Spinal cord (tissue), 9 donors: ENCODE measurements at regions not wholly inside any gene's neighbourhood (a gene's known extent, or its start where the extent isn't known, plus 50 kb on each side); places are given as distances from the start of the nearest gene placed in this dataset.

Source experiments
- DNase-seq, 6 donors: peaks; one replicate each; pipeline versions ENCODE4 v3.0.0 to v3.0.0-alpha.2; 2013 to 2015; ENCODE audit warnings: low spot score in 6 of 6, low read depth in 4 of 6
- H3K27ac ChIP-seq: one replicate; pipeline ENCODE4 v1.5.1; 2013; ENCODE audit warnings: low read depth, low read length, control low read depth
- H3K27me3 ChIP-seq: one replicate; pipeline ENCODE4 v1.6.1; 2013; ENCODE audit warnings: low read length; ENCODE audit not compliant: control insufficient read depth, insufficient read depth
- H3K36me3 ChIP-seq: one replicate; pipeline ENCODE4 v1.6.1; 2013; ENCODE audit warnings: low read length; ENCODE audit not compliant: control insufficient read depth, insufficient read depth
- H3K4me1 ChIP-seq: one replicate; pipeline ENCODE4 v1.6.1; 2013; ENCODE audit warnings: low read length; ENCODE audit not compliant: control insufficient read depth, insufficient read depth
- H3K4me3 ChIP-seq: one replicate; pipeline ENCODE4 v1.5.1; 2013; ENCODE audit warnings: low read depth, low read length, control low read depth
- H3K9me3 ChIP-seq: one replicate; pipeline ENCODE4 v1.6.1; 2013; ENCODE audit warnings: low read length; ENCODE audit not compliant: control insufficient read depth, insufficient read depth
- WGBS: methylation state at CpG from one replicate; pipeline ENCODE4 v1.1.5; 2013; ENCODE audit warnings: missing lambda C conversion rate; ENCODE audit not compliant: insufficient coverage; 5-methylcytosine and 5-hydroxymethylcytosine counted together
- donor health status: healthy.

GRCh38 chr1:181424786-181425403 is 58.4 kb upstream of the CACNA1E start:
- Histone ChIP-seq H3K27ac (no peak overlapping the region), H3K36me3 (no peaks in the 10 kb centered on the region), H3K27me3 (no peaks in the 10 kb centered on the region), H3K9me3 (no peaks in the 10 kb centered on the region), H3K4me1 (peaks cover 23% of the 10 kb centered on the region), H3K4me3 (no peak overlapping the region)
- 37% methylated on average over 7 of the region's 16 CpGs for WGBS
- peak in 5 of 6 donors; percentile 73 to 96 (median 81) for DNase-seq

DNA sequence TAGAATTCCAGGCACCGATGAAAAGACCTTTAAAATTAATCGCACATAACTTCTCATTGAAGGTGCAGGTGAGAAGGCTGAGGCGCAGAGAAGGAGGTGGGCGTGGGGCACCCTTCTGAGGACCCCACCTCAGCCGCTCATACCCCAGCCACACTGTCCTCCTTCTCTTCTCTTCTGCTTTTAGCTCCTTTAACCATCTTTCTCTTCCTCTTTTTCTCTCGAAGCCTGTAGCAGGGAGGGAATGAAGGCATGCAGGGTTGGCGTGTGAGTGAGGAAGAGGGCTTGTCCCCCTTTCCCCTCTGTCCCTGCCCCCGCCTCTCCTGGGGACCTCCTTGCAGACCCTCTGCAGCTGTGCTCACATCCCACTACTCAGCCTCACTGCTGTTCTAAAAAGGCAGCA is 57.8 kb upstream of the CACNA1E start:
- no peaks in the 10 kb centered on the region for H3K27me3 ChIP-seq
- no peak overlapping the region for H3K27ac ChIP-seq
- whole genome bisulfite sequencing = 89% methylated on average over 4 of the region's 8 CpGs
- H3K4me1 ChIP-seq = peaks cover 24% of the 10 kb centered on the region
- H3K9me3 ChIP-seq = no peaks in the 10 kb centered on the region
- DNase-seq = no peak
- no peak overlapping the region for H3K4me3 ChIP-seq
- H3K36me3 ChIP-seq = no peaks in the 10 kb centered on the region

DNA sequence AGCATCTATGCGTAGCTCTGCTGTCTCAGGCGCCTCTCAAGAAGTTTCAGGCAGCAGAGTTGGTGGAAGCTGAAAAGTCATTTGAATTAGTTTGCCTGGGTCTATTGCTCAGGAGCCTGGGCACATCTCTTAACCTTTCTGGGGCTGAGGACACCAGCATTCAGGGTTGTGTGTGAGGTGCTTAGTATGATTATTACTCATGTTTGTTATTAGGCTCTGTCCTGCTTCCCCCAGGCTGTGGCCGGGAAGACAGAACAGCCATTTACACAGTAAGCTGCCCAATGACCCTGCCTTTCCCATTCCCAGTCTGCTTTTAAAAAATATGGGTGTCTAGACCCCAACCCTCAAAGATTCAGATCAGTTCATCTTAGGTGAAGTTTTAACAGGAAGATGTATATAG is 53.9 kb upstream of the CACNA1E start:
- Histone ChIP-seq H3K27me3 (no peaks in the 10 kb centered on the region), H3K27ac (peak overlapping the region; percentile 43), H3K4me3 (no peak overlapping the region), H3K4me1 (peaks cover 21% of the 10 kb centered on the region), H3K36me3 (no peaks in the 10 kb centered on the region), H3K9me3 (no peaks in the 10 kb centered on the region)
- no CpG with 5 or more reads among the region's 3 CpGs for whole genome bisulfite sequencing
- no peak for DNase-seq

DNA sequence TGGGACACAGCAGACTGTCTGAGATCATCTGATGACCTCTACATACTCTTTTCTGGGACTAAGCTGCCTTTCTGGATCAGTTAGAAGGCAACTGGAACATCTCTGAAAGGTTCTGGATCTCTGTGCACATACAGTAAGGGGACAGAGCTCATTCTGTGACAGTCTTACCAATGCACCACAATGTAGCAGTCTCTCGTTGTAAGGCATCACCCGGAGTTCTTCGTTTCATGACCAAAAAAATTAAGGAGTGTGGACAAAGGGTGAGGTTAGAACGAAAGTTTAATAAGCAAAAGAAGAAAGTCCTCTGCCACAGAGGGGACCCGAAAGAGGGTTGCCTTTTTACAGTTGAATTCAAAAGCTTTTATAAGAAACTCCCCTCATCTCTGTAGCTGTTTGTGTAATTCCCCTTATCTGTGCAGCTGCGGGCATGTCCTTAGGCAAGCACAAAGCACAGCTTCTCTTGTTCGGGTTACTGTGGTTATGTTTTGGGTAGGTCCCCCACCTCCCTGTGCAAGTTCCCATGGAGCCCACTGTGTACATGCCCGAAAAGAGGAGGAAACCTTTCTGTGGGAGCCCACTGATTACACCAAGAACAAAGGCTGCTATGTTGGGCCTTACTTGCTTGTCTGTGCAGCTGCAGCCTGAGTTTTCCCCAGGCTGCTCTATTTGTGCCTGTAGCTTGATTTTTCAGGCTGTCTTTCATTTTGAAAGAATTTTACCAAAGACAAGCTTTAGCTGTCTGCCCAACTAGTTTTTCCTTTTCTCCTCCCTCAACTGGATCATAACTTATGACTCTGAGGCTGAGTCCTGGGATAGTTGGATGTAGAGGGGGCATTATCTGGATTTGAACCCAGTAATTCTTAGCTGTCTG is 53.1 kb upstream of the CACNA1E start:
- peak overlapping the region; percentile 57 for H3K27ac ChIP-seq
- no peaks in the 10 kb centered on the region for H3K9me3 ChIP-seq
- peak in 4 of 6 donors; percentile 31 to 79 (median 45) for DNase-seq
- 20% methylated on average over 3 of the region's 8 CpGs for WGBS
- no peaks in the 10 kb centered on the region for H3K36me3 ChIP-seq
- H3K27me3 ChIP-seq = no peaks in the 10 kb centered on the region
- no peak overlapping the region for H3K4me3 ChIP-seq
- H3K4me1 ChIP-seq = peaks cover 13% of the 10 kb centered on the region
